Stimulated activated CD4-positive, alpha-beta T cell treated with anti-CD3 and anti-CD28 coated beads, Interleukin-1b, Interleukin-23, amount 100 ng/mL, for 4 hours (primary cell): ENCODE measurements at regions not wholly inside any gene's neighbourhood (a gene's known extent, or its start where the extent isn't known, plus 50 kb on each side); places are given as distances from the start of the nearest gene placed in this dataset.

ENCODE experiments used
- DNase-seq, 2 donors: peaks; one replicate each; pipeline ENCODE4 v3.0.0-alpha.2; 2020; ENCODE audit warnings: low read depth in 2 of 2

DNA sequence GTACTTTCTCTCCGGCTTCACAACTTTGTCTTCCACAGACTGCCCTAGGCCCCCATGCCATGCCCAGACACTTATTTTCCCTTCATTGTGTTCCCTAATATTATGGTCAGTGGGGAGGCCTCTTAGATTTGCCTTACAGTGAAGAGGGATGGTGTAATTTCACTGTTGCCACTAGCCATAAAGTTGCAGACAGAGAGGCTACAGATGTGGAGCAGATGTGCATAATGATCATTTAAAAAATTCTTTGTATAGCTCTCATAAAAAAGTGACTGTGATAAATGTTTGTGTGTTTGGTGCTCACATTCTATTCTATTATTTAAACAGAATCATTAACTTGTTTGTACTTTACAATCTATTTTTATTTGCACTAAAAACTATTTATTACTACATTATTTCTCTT is 67.5 kb upstream of the FN1 start:
- no peak for DNase-seq

DNA sequence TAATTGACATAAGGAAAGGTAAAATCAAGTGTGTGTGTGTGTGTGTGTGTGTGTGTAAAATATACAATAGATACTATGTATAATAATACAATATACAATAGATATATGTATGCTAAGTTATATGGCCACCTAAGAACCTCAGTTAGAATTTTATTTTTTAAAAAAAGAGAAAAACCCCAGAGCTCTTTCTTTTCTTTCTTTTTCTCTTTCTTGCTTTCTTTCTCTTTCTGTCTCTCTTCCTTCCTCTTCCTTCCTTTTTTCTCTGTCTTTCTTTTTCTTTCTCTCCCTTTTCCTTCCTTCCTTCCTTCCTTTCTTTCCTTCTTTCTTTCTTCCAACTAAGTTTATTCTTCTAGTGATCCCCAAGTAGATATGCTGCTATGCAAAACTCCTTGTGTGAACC is 64.6 kb upstream of the FN1 start:
- no peak for DNase-seq

DNA sequence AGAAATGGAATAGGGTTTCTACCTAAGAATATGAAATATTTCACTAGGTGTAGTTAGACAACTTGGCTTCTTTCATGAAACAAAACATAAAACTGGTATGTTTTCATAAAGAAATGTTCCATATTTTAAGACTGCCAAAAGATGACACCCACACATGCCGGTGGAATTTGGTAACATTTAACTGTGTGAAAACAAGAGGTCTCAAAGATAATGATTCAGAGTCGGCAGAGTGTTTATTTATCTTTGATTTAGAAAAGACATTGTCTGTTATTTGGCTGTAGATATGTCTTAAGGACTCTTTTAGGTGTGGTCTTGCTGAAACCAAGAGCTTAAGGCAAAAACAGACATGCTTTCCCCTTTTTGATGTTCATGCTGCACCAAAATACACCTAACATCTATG is 63.5 kb upstream of the FN1 start:
- DNase-seq = no peak

GRCh38 chr2:215498431-215498830 is 62.6 kb upstream of the FN1 start:
- DNase-seq = no peak

GRCh38 chr2:215493376-215493775 is 57.5 kb upstream of the FN1 start:
- DNase-seq = no peak

DNA sequence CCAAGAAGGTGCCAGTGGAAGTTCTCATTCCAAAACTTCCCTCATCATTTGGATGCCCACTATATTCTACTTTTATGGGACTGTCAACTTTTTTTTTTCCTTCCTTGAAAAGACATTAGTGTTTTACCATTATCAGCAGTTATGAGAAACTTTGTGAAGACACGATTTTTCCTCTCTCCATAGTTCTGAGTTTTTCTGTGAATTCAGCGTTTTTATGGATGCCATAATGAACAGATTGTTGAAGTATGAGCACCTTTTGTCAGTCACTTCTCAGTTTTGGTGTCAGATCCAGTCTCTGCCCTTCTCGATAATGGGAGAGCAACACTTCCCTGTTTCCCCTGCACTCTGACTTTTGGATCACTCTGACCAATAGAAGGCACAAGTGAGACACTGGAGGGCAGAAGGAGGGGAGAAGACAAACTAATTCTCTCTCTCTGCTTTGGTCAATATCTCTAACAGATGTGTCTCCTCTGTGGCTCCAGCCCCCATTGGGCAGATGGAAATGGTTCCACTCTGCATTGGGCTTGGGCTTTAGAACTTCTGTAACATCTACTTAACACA is 53.5 kb upstream of the FN1 start:
- no peak for DNase-seq

GRCh38 chr2:215487002-215487372 is 51.1 kb upstream of the FN1 start:
- no peak for DNase-seq

DNA sequence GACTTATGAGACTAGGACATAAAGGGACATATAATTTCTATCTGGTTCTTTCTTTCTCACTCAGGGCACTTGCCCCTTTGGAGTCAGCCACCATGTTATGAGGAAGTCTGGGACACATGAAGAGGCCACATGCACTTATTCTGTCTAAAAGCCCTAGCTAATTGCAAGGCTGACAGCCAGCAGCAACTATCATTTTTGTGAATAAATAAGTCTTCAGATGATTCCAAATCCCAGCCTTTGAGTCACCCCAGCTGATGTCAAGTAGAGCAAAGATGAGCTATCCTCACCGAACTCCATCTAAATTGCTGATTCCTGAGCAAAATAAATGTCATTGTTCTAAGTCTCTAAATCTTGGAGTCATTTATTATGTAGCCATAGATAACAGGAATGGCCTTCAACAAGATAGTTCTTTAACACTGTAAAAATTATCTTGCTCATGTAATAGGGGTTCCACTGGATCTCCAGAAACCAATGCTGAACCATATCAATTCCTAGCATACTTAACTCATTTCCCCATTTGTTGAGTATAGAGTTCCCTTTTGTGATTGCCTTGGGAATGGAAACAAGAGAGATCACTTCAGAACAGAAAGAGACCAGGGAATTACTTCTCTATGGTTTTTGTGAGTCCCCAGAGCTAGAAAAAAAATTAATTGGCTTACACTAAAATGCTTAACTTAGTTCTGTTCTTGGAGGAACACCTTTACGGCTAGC is 50.6 kb upstream of the FN1 start:
- no peak for DNase-seq
